Heart left ventricle (tissue), 16 donors: ENCODE measurements at regions not wholly inside any gene's neighbourhood (a gene's known extent, or its start where the extent isn't known, plus 50 kb on each side); places are given as distances from the start of the nearest gene placed in this dataset.
A peak's percentile ranks its signal among the peaks of the same experiment; 100 is the strongest.
"Not testable (repeated sequence)": the region's sequence is repeated elsewhere in the genome, so short reads cannot be mapped to it uniquely, and the experiment has no call there.

Experiments
- ATAC-seq, 4 donors: fragments of 200-7000 bp; cut with Tn5 transposase; one replicate each; pipeline ENCODE4 v1.9.1; 2020 to 2022; ENCODE audit warnings: moderate library complexity in 4 of 4, mild to moderate bottlenecking in 3 of 4, moderate number of reproducible peaks in 1 of 4
- DNase-seq, 5 donors: peaks; one replicate each; pipeline ENCODE4 v3.0.0-alpha.2; 2020
- H3K27ac ChIP-seq, 12 donors: fragments of 200-600 bp; sonication (generic) in 4 of 12; one replicate each; pipeline versions ENCODE4 v1.5.0 to v1.8.0; 2016 to 2022; ENCODE audit warnings: mild to moderate bottlenecking in 2 of 12
- H3K27me3 ChIP-seq, 9 donors: fragments of 200-600 bp; sonication (generic) in 2 of 9; one replicate each; pipeline versions ENCODE4 v1.5.1 to v1.8.0; 2016 to 2022; ENCODE audit warnings: mild to moderate bottlenecking in 3 of 9
- H3K36me3 ChIP-seq, 9 donors: fragments of 200-600 bp; sonication (generic) in 2 of 9; one replicate each; pipeline versions ENCODE4 v1.5.0 to v1.8.0; 2018 to 2022; ENCODE audit warnings: mild to moderate bottlenecking in 2 of 9
- H3K4me1 ChIP-seq, 12 donors: fragments of 200-600 bp; sonication (generic) in 4 of 12; one replicate each; pipeline versions ENCODE4 v1.5.0 to v1.8.0; 2016 to 2022; ENCODE audit warnings: mild to moderate bottlenecking in 3 of 12
- H3K4me3 ChIP-seq, 12 donors: fragments of 200-600 bp; sonication (generic) in 4 of 12; one replicate each; pipeline versions ENCODE4 v1.5.0 to v1.8.0; 2017 to 2022; ENCODE audit warnings: mild to moderate bottlenecking in 9 of 12, moderate library complexity in 4 of 12
- H3K9me3 ChIP-seq, 12 donors: fragments of 200-600 bp; sonication (generic) in 4 of 12; one replicate each; pipeline versions ENCODE4 v1.5.0 to v1.8.0; 2016 to 2022; ENCODE audit warnings: mild to moderate bottlenecking in 1 of 12
- CTCF ChIP-seq, 12 donors: fragments of 200-600 bp; sonication (generic) in 4 of 12; IDR thresholded peaks; one replicate each; pipeline versions ENCODE4 v1.5.0 to v1.8.0; 2018 to 2022; ENCODE audit warnings: antibody characterized with exemption in 12 of 12, mild to moderate bottlenecking in 5 of 12
- POLR2A ChIP-seq, 2 donors: fragments of 450-650 bp; IDR thresholded peaks; one replicate each; pipeline ENCODE4 v1.6.1; 2017; ENCODE audit warnings: antibody characterized with exemption in 2 of 2, mild to moderate bottlenecking in 2 of 2, moderate library complexity in 2 of 2
- WGBS, 4 donors: extraction: QIAGEN DNeasy Blood & Tissue Kit in 2 of 4; methylation state at CpG; one replicate each; pipeline versions ENCODE4 v1.1.5 to v1.1.7; 2013 to 2018; 5-methylcytosine and 5-hydroxymethylcytosine counted together
- intact Hi-C, 10 donors: fragments of 100-400 bp; cut with DNase I; formaldehyde crosslinking; loops; one replicate each; pipeline versions ENCODE4 v1.11.1 to v1.14.2; 2022
- donor health status: ischemic (EF 13 %, LVEDD 7.1; RV severe dilation, severe dysfunction).
- donor health status: healthy with polysubstance abuse.
- donor health status: DM: no; HTN: yes; CAD: no.
- donor health status: DM: no; HTN: no; CAD: no.
- donor health status: ischemic (EF 25% LVEDD 6.9; RV normal size, moderate dysfunction).
- donor health status: ischemic (EF 25% LVEDD 5.7; RV mildly dilated, moderate dysfunction).
- donor health status: healthy.
- donor health status: DM: yes; HTN: yes; CAD: no.
- donor health status: ischemic (EF 35%, LVEDD 5.7; RV mildly dilated, moderate dysfunction).
- donor health status: nonischemic (EF 11% LVEDD 7.7; RV severe dilation, severe dysfunction).
- donor health status: DM: yes; HTN: yes; CAD: no.
- donor health status: PGD.
- donor health status: ischemic (EF 29% LVEDD 5.4; RV normal size, mild dysfunction).
- donor health status: nonischemic (EF 23%, LVEDD 6.1; RV moderate dilation, normal function).

- H3K27me3 ChIP-seq, intact Hi-C loops, H3K27ac ChIP-seq, H3K4me3 ChIP-seq, ATAC-seq: not testable (repeated sequence)
- H3K4me1 ChIP-seq, result peaks cover 0 to 14% (median 0%) of the 10 kb centered on the region in 12 donors
- peaks cover 0 to 20% (median 0%) of the 10 kb centered on the region in 9 donors for H3K36me3 ChIP-seq
- 30 to 35% (median 30%) methylated on average over 8 of the region's 8 CpGs for WGBS, 4 donors
- H3K9me3 ChIP-seq, result peaks cover 0 to 18% (median 2%) of the 10 kb centered on the region in 12 donors
- DNase-seq, result peak in 1 of 5 donors; percentile 35
Measured at GRCh38 chr1:95167503-95167902, 50.3 kb downstream of the TLCD4 start.

GRCh38 chr1:95168028-95168427, 50.9 kb downstream of the TLCD4 start:
- intact Hi-C loops, result no loop called here
- Histone ChIP-seq H3K36me3 (peaks cover 0 to 20% (median 0%) of the 10 kb centered on the region in 9 donors), H3K27ac (no peak overlapping the region), H3K27me3 (no peaks in the 10 kb centered on the region), H3K9me3 (peaks cover 0 to 18% (median 2%) of the 10 kb centered on the region in 12 donors), H3K4me1 (peaks cover 0 to 14% (median 0%) of the 10 kb centered on the region in 12 donors), H3K4me3 (no peak overlapping the region)
- TF ChIP-seq CTCF (IDR thresholded peaks at IDR 0.05) (no peak), POLR2A (IDR thresholded peaks at IDR 0.05) (no peak)
- DNase-seq (no peak), ATAC-seq (no peak)
- WGBS, 4 donors, result 89 to 93% (median 92%) methylated on average over 2 of the region's 2 CpGs

GRCh38 chr1:95168761-95169351, 51.7 kb downstream of the TLCD4 start:
- TF ChIP-seq CTCF (IDR thresholded peaks at IDR 0.05) (no peak), POLR2A (IDR thresholded peaks at IDR 0.05) (no peak)
- no peak overlapping the region for H3K4me3 ChIP-seq
- peaks cover 0 to 10% (median 2%) of the 10 kb centered on the region in 12 donors for H3K9me3 ChIP-seq
- no peaks in the 10 kb centered on the region for H3K27me3 ChIP-seq
- ATAC-seq, result no peak
- peaks cover 0 to 14% (median 0%) of the 10 kb centered on the region in 12 donors for H3K4me1 ChIP-seq
- intact Hi-C loops, result no loop called here
- no peak for DNase-seq
- 66 to 72% (median 70%) methylated on average over 5 of the region's 5 CpGs for WGBS, 4 donors
- H3K36me3 ChIP-seq, result peaks cover 0 to 12% (median 0%) of the 10 kb centered on the region in 9 donors
- no peak overlapping the region for H3K27ac ChIP-seq

DNA sequence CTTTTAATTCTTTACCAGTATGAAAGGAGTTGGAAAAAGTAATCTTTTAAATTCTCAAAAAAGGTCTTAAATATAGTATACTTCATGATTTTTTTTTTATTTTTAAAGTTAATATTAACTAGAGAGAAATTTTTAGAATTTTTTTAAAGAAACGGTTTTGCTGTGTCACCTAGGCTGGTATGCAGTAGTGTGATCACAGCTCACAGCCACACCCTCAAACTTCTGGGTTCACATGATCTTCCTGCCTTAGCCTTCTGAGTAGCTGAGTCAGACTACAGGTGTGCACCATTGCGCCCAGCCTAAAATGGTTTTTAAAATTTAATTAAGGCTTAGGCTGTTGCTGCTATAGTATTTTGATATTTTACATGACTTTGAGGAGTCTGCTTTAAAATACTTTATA, 52.4 kb downstream of the TLCD4 start:
- intact Hi-C loops, result no loop called here
- Histone ChIP-seq H3K4me1 (peaks cover 0 to 14% (median 0%) of the 10 kb centered on the region in 12 donors), H3K36me3 (peaks cover 0 to 12% (median 0%) of the 10 kb centered on the region in 9 donors), H3K27ac (no peak overlapping the region), H3K27me3 (no peaks in the 10 kb centered on the region), H3K4me3 (no peak overlapping the region), H3K9me3 (peaks cover 0 to 3% (median 0%) of the 10 kb centered on the region in 12 donors)
- TF ChIP-seq CTCF (IDR thresholded peaks at IDR 0.05), result no peak
- no peak for TF ChIP-seq POLR2A (IDR thresholded peaks at IDR 0.05)
- no peak for ATAC-seq
- no peak for DNase-seq
- WGBS, 4 donors, result 71 to 80% (median 78%) methylated on average over 2 of the region's 2 CpGs
